ENCODE measurements at regions not wholly inside any gene's neighbourhood (a gene's known extent, or its start where the extent isn't known, plus 50 kb on each side); places are given as distances from the start of the nearest gene placed in this dataset.

DNA sequence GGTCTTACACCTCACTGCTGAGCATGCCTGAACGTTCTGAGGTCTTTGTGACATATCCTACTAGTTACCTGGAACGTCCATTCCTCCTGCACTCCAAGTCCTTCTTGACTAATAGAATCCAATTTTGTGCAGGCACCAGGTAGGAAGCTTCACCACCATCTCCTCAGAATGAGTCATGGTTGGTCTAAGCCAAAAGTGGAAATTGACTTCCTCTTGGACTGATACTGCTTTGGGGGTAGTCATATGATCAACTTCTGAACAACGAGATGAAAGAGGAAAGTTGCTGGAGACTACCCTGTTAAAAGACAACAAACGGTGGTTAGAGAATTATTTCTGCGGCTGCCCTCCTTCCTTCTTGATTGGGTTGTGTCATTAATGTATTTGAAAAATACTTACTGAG is 374.2 kb upstream of the LARGE1 start:
- Histone ChIP-seq H3K79me2 (ENCODE audit: insufficient read depth, low read length) (no peaks in the 10 kb centered on the region), H2AFZ (ENCODE audit: low read depth, low read length, severe bottlenecking) (no peak overlapping the region), H3K27me3 (ENCODE audit: low read length) (no peaks in the 10 kb centered on the region), H3K27ac (ENCODE audit: low read depth, low read length) (no peak overlapping the region), H3K9ac (ENCODE audit: low read length) (no peak overlapping the region), H3K9me2 (replicated peaks; ENCODE audit: insufficient read depth, low read length) (no peaks in the 10 kb centered on the region), H3F3A (ENCODE audit: insufficient read depth) (no peaks in the 10 kb centered on the region), H3K36me3 (ENCODE audit: low read length) (no peaks in the 10 kb centered on the region), H3K4me2 (ENCODE audit: low read depth, low read length, poor library complexity, severe bottlenecking) (no peak overlapping the region), H3K4me3 (ENCODE audit: insufficient read depth, low read length, poor library complexity, severe bottlenecking) (no peak overlapping the region), H3K9me3 (ENCODE audit: insufficient read depth, low read length) (no peaks in the 10 kb centered on the region), H4K20me1 (ENCODE audit: low read depth, low read length) (no peaks in the 10 kb centered on the region)
- TF ChIP-seq, protein P1, sequence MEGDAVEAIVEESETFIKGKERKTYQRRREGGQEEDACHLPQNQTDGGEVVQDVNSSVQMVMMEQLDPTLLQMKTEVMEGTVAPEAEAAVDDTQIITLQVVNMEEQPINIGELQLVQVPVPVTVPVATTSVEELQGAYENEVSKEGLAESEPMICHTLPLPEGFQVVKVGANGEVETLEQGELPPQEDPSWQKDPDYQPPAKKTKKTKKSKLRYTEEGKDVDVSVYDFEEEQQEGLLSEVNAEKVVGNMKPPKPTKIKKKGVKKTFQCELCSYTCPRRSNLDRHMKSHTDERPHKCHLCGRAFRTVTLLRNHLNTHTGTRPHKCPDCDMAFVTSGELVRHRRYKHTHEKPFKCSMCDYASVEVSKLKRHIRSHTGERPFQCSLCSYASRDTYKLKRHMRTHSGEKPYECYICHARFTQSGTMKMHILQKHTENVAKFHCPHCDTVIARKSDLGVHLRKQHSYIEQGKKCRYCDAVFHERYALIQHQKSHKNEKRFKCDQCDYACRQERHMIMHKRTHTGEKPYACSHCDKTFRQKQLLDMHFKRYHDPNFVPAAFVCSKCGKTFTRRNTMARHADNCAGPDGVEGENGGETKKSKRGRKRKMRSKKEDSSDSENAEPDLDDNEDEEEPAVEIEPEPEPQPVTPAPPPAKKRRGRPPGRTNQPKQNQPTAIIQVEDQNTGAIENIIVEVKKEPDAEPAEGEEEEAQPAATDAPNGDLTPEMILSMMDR (IDR thresholded peaks at IDR 0.05; ENCODE audit: insufficient read depth, low read length, poor library complexity, severe bottlenecking), result no peak
- TF ChIP-seq EZH2phosphoT487 (conservative IDR thresholded peaks at IDR 0.05; ENCODE audit: low read length), result no peak

DNA sequence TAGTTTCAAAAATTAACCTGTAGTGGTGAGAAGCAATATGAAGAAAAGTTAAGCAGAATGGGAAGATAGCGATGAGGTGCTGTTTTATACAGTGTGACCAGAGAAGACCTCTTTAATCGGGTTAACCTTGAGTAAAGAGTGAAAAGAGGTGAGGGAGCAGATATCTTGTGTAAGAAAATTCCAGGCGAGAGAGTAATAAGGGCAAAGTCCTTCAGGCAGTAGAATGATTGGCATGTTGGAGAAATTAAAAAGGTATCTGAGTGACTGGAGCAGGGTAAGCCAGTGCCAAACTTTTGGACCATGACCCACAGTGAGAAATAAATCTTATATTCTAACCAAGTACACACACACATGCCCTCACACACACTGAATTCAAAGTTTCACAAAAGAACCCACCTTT is 374.7 kb upstream of the LARGE1 start:
- H3K9me2 ChIP-seq (replicated peaks; ENCODE audit: insufficient read depth, low read length), result no peaks in the 10 kb centered on the region
- no peak overlapping the region for H3K4me3 ChIP-seq (ENCODE audit: insufficient read depth, low read length, poor library complexity, severe bottlenecking)
- H3K9ac ChIP-seq (ENCODE audit: low read length), result no peak overlapping the region
- H3F3A ChIP-seq (ENCODE audit: insufficient read depth), result no peaks in the 10 kb centered on the region
- H3K4me2 ChIP-seq (ENCODE audit: low read depth, low read length, poor library complexity, severe bottlenecking), result no peak overlapping the region
- no peak overlapping the region for H2AFZ ChIP-seq (ENCODE audit: low read depth, low read length, severe bottlenecking)
- H3K27me3 ChIP-seq (ENCODE audit: low read length), result no peaks in the 10 kb centered on the region
- H3K27ac ChIP-seq (ENCODE audit: low read depth, low read length), result no peak overlapping the region
- H3K9me3 ChIP-seq (ENCODE audit: insufficient read depth, low read length), result no peaks in the 10 kb centered on the region
- no peak for TF ChIP-seq EZH2phosphoT487 (conservative IDR thresholded peaks at IDR 0.05; ENCODE audit: low read length)
- TF ChIP-seq, protein P1 (IDR thresholded peaks at IDR 0.05; ENCODE audit: insufficient read depth, low read length, poor library complexity, severe bottlenecking), result no peak
- no peaks in the 10 kb centered on the region for H3K36me3 ChIP-seq (ENCODE audit: low read length)
- no peaks in the 10 kb centered on the region for H3K79me2 ChIP-seq (ENCODE audit: insufficient read depth, low read length)
- no peaks in the 10 kb centered on the region for H4K20me1 ChIP-seq (ENCODE audit: low read depth, low read length)

DNA sequence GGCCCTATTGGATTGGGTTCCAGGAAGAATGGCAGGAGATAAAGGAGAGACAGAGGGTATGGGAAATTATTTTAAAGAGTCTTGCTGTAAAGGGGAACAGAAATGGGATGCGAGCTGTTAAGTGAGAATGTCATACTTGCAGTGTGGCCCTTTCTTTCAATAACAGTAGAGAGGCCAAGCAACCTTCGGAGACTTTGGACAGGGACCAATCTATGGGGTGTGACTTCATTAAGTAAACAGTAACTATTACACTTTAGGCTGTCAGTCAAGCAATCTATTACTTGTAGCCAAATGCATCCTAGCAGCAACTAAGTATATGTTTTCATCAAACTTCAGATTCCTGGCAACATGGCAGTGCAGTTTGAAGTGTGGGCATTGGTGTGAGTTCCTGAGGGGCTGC is 376.2 kb upstream of the LARGE1 start:
- Histone ChIP-seq H3F3A (ENCODE audit: insufficient read depth) (no peaks in the 10 kb centered on the region), H3K27ac (ENCODE audit: low read depth, low read length) (no peak overlapping the region), H2AFZ (ENCODE audit: low read depth, low read length, severe bottlenecking) (no peak overlapping the region), H3K9me2 (replicated peaks; ENCODE audit: insufficient read depth, low read length) (no peaks in the 10 kb centered on the region), H3K79me2 (ENCODE audit: insufficient read depth, low read length) (no peaks in the 10 kb centered on the region), H3K4me2 (ENCODE audit: low read depth, low read length, poor library complexity, severe bottlenecking) (no peak overlapping the region), H3K9me3 (ENCODE audit: insufficient read depth, low read length) (no peaks in the 10 kb centered on the region), H3K4me3 (ENCODE audit: insufficient read depth, low read length, poor library complexity, severe bottlenecking) (no peak overlapping the region), H3K36me3 (ENCODE audit: low read length) (no peaks in the 10 kb centered on the region), H4K20me1 (ENCODE audit: low read depth, low read length) (no peaks in the 10 kb centered on the region), H3K27me3 (ENCODE audit: low read length) (no peaks in the 10 kb centered on the region), H3K9ac (ENCODE audit: low read length) (no peak overlapping the region)
- TF ChIP-seq, protein P1 (IDR thresholded peaks at IDR 0.05; ENCODE audit: insufficient read depth, low read length, poor library complexity, severe bottlenecking), result no peak
- no peak for TF ChIP-seq EZH2phosphoT487 (conservative IDR thresholded peaks at IDR 0.05; ENCODE audit: low read length)

Data from SU-DHL-6 (cell line).